GM12875 (cell line): ENCODE measurements at regions not wholly inside any gene's neighbourhood (a gene's known extent, or its start where the extent isn't known, plus 50 kb on each side); places are given as distances from the start of the nearest gene placed in this dataset.

Experiments
- H3K4me3 ChIP-seq: one replicate; pipeline ENCODE4 v1.5.1; 2011; ENCODE audit warnings: low read depth, low read length, control low read depth
- CTCF ChIP-seq: IDR thresholded peaks from 2 replicates; pipeline ENCODE4 v1.5.1; 2011; ENCODE audit warnings: low read depth, mild to moderate bottlenecking, control low read depth, inconsistent platforms, low read length, moderate library complexity, borderline replicate concordance; ENCODE audit not compliant: insufficient read depth

DNA sequence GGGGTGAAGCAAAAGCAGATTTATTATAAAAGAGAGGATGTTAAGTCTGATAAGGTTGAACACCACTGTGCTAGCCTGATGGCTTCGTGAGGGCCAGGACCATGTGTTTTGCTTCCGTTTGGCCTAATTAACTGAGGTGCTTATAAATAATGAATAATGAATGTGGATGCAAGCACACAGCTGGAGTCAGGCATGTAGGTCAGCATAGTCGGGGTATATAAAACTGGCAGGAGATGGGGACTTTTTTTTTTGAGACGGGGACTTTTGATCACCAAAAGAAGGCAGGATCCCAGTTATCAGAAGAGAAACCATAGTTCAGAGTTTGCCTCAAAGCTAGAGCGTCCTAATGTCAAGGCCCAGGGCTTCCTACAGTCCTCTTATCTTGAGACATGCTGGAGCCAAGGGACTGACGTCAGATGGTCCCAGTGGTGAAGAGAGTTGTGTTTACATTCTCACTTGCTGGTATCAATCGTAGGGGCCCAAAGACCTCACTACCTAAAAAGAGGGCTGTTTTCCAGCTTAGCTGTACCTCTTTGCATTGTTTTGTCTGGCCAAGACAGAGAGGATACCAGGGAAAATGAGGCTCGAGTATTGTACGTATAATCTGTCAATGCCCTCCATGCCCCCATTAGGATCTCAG lies 50.4 kb downstream of the RTL9 start:
- TF ChIP-seq CTCF: no peak
- no peak overlapping the region for H3K4me3 ChIP-seq

DNA sequence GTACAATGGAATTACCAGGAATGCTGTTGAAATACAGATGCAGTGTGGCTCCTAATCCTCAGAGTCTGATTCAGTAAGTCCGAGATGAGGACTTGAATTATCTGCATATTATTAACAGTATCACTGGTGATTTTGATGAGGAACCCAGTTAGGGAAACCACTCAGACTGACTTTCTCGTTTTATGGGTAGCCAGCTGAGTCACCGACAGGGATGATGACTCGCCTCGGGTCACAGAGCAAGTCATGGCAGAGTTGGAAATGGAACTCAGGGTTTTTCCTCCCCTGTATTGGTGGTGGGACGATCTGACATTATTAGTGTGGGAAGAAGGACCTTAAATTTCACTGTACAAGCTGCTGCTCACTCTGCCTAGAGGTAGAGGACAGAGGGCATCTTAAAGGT lies 51.3 kb downstream of the RTL9 start:
- H3K4me3 ChIP-seq: no peak overlapping the region
- no peak for TF ChIP-seq CTCF

DNA sequence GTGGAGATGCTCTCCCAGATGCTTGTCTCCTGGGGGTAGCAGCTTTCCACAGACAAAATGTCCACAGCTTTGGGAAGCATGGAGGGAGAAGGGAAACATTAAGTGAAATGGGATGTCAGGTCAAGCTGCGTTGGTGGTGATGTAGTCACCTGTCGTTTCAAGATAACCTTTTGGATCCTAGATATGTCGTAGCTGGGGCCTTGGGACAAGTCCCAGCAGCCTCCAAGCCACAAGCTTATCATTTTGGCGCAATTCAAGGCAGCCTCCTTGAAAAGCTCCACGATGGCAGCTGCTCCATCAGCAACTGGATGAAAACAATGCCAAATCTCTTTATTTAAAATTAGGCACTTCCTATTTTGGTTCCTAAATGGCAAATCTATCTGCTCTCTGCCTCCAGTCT lies 52.0 kb downstream of the RTL9 start:
- H3K4me3 ChIP-seq: no peak overlapping the region
- TF ChIP-seq CTCF: no peak

DNA sequence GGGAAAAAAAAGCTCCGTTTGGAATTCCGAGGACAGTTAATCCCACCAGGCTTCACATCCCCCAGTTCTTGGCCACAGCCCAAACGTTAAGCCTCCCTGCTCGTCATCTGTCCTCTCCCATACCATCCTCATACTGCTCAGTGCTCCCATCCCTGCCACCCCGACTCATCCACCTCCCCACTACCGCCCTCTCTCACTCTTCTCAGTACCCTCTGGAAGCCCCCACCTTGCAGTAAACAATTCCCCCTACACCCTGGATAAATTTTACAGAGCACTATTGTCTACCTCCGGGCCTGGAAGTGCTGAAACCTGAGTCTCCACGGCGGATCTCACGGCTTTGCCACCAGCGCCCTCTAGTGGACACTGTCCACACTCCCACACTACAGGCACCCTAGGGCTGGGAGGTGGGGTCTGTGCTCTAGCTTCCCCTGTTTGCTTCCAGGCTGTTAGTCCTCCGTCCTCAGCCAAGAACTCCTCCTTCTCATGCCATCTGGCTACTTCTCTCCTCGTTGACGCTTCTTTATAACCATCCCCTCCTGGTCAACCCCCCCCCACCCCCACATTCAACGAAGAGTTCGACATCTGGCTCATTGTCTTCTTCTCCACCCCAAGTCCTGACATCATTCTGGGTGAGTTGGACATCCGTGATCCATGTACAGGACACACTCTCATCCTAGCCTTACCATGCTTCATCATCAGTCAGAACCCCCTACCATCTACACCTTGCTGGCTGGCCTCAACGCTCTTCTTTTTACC lies 54.5 kb downstream of the RTL9 start:
- peak; percentile 93 for TF ChIP-seq CTCF
- H3K4me3 ChIP-seq: no peak overlapping the region

DNA sequence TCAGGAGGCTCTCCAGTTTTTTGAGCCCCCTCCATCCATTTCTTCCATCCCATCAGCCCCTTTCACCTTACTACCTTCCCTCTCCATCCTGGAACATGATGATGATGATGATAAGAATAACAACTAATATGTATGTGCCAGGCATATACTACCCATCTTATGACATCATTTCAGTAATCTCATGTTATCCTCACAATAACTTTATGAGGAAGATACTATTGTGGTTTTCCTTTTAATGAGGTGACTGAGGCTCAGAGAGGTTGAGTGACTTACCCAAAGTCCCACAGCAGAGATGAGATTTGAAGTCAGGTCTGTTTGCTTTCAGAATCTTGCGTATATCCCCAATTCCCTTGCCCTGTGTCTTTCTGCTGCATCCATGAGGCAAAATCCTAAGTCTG lies 55.1 kb downstream of the RTL9 start:
- no peak overlapping the region for H3K4me3 ChIP-seq
- TF ChIP-seq CTCF: no peak

- TF ChIP-seq CTCF: no peak
- H3K4me3 ChIP-seq: no peak overlapping the region
Observed at GRCh38 chrX:110414273-110414672, 55.6 kb downstream of the RTL9 start.
